ENCODE measurements at regions not wholly inside any gene's neighbourhood (a gene's known extent, or its start where the extent isn't known, plus 50 kb on each side); places are given as distances from the start of the nearest gene placed in this dataset.

DNA sequence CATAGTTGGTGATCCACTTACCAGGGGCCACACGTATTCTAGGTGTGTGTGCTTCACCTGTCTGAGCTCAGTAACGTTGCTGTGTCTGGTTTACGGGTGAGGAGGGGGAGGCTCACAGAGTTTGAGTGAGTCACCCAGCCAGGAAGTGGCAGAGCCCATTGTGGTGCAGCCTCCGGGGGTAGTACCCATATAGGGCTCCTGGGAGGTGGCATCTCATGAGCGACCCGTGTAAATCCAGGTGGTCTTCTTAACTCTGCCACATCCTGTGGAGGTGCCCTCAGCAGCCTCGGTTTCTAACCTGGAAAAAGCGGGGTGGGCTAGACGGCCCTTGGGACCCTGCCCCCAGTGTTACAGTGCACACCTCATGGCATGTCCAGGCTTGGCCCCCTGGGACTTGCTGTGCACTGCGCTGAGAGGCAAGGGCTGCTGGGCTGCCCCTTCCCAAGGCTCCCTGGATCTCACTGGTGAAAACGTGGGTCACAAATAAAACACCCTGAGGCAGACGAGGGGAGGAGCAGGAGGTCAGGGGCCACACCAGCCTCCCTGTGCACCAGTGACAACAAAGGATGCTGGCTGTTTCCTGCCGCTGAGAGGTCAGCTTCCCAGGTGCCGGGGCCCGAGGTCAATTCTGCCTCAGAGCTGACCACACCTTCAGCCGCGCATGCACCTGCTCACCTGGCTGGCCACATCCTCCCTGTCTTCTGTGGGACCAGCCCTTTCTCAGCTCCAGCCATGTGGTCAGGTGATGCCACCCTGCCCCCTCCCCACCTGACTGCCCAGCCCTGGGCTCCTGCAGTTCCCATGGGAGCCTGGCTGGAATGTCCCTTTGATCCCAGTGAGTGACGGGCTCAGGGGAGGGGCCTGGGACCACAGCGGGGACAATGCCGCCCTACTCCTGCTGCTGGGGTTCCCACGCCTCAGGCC is 305.1 kb downstream of the CTTN start:
- no peak for DNase-seq (ENCODE audit: low read depth)

- no peak for DNase-seq (ENCODE audit: low read depth)
Observed at GRCh38 chr11:70705097-70705496, 306.8 kb downstream of the CTTN start.

- DNase-seq (ENCODE audit: low read depth) = no peak
Observed at GRCh38 chr11:70705930-70706329, 307.6 kb downstream of the CTTN start.

DNA sequence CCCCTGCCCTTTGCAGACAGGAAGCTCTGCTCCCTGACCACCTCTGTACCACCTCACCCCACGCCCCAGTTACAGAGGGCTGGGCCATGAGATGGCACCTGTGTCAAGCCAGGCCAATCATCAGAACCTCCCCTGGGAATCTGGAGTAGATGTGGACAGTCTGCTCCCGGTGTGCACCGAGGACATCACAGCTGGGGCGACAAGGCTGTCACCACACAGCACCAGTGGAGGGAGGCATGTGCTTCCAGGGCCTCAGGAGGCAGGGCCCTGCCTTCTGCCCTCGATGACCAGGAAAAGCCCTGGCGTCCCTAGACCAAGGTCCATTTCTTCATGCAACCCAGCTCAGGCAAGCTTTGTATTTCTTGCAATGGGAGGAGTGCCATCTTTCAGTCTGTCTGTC is 309.5 kb downstream of the CTTN start:
- DNase-seq (ENCODE audit: low read depth) = no peak

DNA sequence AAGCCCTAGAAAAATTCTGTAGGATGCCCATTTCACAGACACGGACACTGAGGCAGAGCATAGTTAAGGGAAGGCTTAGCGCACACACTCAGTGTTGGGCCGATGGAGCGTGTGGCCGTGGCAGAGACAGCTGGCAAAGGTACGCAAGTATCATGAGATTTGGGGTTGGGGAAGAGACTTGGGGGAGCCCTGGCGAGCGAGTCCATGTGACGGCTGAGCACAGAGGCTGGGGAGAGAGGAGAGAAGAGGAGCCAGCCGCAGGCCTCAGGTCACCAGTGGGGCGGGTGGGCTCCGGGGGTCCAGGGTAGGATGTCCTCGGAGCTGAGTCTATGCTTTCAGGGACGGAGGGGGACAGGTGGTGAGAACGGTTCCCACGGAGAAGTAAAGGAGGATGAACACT is 311.3 kb downstream of the CTTN start:
- no peak for DNase-seq (ENCODE audit: low read depth)

- DNase-seq (ENCODE audit: low read depth) = no peak
Observed at GRCh38 chr11:70710192-70710591, 311.9 kb downstream of the CTTN start.

- DNase-seq (ENCODE audit: low read depth) = no peak
Observed at GRCh38 chr11:70710601-70711000, 312.3 kb downstream of the CTTN start.

DNA sequence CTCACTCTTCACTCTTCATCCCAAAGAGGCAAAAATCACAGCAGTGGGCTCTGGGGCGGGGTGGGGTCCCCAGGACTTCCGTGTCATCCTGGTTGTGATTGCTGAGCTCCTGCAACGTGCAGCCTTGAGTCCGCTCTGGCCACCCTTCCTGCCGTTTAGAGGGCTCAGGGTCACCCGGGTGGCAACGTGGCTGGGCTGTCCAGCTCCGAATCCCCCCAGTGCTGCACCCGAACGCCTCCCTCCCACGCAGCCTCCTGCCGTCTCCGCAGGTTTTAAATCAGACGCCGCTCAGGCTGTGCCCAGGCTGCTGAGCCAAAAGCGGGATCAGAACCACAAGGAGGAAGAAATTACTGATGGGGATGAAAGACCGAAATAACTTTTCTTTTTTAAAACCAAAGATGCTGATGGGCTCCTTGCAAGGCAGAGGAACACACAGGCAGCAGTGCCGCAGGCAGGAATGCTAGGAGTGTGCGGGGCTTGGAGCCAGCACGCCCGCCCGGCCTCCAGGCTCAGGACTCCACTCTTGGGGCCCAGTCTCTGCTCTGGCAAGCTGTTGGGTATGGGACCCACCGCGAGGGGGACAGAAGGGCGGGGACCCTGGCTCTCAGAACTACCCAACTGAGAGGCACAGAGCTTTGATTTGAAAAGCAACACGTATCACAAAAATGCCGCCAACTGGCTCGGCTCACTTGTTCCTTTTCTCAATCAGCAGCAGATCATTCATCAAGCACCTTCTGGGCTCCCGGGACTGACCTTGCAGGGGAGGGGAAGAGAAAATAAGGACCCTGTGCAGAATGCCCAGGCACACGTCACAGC is 313.0 kb downstream of the CTTN start:
- no peak for DNase-seq (ENCODE audit: low read depth)

DNA sequence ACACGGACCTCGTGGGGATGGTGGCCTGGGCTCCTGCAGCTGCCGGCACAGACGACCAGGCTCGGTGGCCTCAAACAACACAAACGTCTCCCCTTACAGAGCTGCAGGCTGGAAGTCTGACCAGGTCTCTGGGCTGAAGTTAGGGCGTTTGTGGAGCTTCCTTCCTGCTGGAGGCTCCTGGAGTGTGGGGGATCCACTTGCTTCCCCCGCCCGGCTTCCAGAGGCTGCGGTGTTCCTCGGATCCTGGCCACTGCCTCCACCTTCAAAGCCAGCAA is 313.5 kb downstream of the CTTN start:
- DNase-seq (ENCODE audit: low read depth) = no peak

DNA sequence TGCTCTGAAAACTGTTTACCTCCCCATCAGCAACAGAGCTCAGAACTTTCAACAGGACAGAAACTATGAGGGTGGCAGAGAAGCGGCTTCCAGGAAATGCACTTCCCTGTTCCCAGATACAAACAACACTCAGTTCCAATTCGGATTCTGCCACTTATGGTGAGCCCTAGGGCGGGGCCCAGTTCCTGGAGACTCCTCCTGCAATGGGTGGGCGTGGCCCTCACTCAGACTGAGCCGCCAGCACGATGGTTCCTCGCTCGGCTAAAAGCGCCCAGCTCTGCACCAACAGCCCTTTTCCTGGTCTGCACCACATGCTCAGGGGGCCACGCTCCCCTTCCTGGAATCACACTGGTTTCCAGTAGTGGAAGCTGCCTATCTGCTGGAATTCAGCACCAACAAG is 314.1 kb downstream of the CTTN start:
- no peak for DNase-seq (ENCODE audit: low read depth)

DNA sequence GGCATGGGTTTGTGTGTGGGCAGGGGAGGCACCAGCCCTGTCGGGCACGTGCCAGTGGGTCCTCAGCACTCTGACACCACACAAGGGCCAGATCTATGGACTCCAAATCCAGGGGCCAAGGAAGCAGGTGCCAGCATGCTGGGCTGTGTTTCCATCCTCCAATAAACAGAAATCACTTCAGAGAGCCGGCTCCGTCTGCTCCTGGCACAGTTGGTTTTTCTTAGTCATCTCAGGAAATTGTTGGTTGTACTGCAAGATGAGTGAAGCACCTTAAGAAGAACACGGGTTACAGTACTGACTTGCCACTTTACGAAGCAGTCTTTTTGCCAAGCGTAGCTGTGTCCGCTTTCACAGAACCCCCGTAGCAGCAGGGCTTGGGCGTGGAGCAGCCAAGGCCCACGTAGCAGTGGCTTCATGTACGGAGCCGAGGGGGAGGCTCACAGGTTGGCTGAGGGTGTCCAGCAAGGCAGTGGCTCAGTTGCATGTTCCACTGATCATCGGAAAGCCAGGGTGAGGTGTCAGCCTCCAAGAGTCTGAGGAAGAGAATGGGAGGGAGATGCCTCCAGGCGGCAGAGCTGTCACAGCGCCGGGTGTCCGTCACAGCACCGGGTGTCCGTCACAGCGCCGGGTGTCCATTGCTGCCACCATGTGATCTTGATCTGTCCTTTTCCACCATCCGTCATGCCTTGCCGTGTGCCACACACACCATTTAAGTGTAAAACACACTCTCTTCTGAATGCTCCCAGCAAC is 314.9 kb downstream of the CTTN start:
- DNase-seq (ENCODE audit: low read depth) = no peak

- DNase-seq (ENCODE audit: low read depth) = no peak
Observed at GRCh38 chr11:70713988-70714665, 315.8 kb downstream of the CTTN start.

DNA sequence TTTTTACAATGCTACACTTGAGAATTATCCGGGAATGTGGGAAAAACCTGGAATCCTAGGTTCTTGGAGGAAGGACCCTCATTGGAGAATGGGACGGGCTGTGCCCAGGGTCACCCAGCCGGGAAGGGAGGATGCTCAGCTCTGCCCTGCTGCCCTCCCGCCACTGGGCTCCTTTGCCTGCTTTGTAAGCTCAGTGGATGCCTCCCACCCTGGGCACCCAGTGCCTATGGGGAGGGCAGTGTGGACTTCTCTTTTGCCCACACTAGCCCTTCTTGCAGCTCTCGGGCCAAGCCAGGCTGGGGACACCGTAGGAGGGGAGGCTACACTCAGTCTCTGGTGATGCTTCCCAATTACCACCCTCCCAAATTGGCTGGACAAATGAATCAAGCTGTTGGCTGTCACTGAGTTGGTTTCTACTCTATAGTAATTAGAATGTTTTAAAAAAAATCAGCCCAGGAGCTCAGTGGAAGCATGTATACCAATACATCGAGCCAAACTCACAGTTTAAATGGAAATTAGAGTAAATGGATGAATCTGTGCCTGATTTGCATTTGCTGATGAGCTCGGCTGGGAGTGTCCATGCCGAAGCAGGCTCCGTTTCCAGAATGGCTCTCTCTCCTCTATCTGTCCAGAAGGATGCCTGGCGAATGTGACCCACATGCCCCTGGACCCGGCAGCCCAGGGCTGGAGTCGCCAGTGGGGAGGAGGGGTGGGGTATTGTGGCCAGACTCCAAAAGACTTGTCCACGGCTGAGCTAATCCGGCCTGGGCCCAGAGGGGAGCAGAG is 317.0 kb downstream of the CTTN start:
- no peak for DNase-seq (ENCODE audit: low read depth)

DNA sequence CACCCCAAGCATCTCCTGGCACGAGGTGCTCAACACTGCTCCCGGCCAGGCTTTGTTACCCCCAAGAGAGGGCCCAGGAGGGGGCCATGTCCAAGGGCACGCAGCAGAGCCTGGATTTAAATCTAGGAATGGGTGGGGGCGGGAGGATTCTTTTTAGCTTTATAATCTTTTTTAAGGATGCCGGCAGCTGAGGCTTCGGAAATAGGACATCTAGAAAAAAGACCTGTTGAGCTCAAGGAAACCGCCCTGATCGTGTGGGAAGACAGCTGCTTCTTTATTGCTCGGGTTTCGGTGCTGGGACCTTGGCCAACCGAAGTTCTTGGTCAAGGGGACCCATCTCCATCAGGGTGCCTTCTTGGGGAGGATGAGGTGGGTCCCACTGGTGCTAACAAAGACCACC is 317.9 kb downstream of the CTTN start:
- no peak for DNase-seq (ENCODE audit: low read depth)

GRCh38 chr11:70716986-70717775 is 318.9 kb downstream of the CTTN start:
- no peak for DNase-seq (ENCODE audit: low read depth)

- DNase-seq (ENCODE audit: low read depth) = no peak
Observed at GRCh38 chr11:70717936-70718595, 319.7 kb downstream of the CTTN start.

DNA sequence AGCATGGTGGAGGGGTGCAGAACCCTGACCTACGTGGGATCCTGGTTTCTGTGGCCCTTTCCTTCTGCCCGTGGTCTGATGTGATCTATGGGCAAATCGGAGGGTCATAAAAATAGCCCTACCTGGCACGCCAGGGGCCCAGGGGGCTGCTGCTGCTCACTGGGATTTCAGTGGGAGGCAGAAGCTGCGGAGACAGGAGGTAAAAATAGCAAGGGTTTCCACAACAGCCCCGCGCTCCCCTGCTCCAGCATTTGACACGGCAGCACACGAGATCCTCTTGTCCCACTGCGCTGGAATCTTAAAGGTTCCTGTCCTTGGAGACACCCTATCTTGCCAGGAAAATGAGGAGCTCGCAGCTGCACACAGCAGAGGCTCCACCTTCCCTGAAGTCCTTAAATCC is 321.2 kb downstream of the CTTN start:
- no peak for DNase-seq (ENCODE audit: low read depth)

- DNase-seq (ENCODE audit: low read depth) = no peak
Observed at GRCh38 chr11:70720281-70720680, 322.0 kb downstream of the CTTN start.

DNA sequence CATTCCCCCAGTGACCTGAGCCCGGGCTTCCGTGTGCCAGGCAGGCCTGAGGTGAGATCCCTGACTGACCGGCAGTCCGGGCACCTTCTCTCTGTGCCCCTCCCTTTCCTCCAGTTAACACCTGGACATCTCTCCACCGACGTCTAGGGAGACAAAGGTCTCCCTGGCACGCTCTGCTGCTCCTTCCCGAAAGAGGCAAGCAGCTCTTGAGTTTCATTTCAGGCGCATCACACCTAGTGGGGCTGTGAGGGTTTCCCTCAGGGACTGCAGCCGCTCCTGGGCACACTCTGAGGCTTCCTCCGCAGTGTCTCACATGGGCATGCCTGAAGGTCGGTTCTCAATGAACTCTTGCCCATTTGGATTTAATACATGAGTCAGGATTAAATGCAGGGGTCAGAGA is 322.7 kb downstream of the CTTN start:
- no peak for DNase-seq (ENCODE audit: low read depth)

GRCh38 chr11:70725278-70725677 is 326.9 kb downstream of the CTTN start:
- DNase-seq (ENCODE audit: low read depth) = no peak

All from activated T-cell treated with anti-CD3 and anti-CD28 coated beads for 1 hour (primary cell).